Hepatic stellate cell (primary cell): ENCODE measurements at regions not wholly inside any gene's neighbourhood (a gene's known extent, or its start where the extent isn't known, plus 50 kb on each side); places are given as distances from the start of the nearest gene placed in this dataset.
"Not testable (repeated sequence)": the region's sequence is repeated elsewhere in the genome, so short reads cannot be mapped to it uniquely, and the experiment has no call there.

ENCODE experiments used
- DNase-seq: peaks from one replicate; pipeline ENCODE4 v3.0.0; 2011; ENCODE audit warnings: low spot score

- DNase-seq = no peak
Measured at GRCh38 chr12:18008642-18009041, 81.4 kb downstream of the RERGL start.

- no peak for DNase-seq
Measured at GRCh38 chr12:17999174-17999801, 90.7 kb downstream of the RERGL start.

GRCh38 chr12:17992002-17992656 lies 97.9 kb downstream of the RERGL start:
- peak; percentile 1 for DNase-seq

GRCh38 chr12:17982556-17982955 lies 107.4 kb downstream of the RERGL start:
- DNase-seq = no peak

- DNase-seq = peak; percentile 2
Measured at GRCh38 chr12:17976202-17976601, 113.8 kb downstream of the RERGL start.

- DNase-seq = no peak
Measured at GRCh38 chr12:17975763-17976162, 114.2 kb downstream of the RERGL start.

GRCh38 chr12:17975239-17975638 lies 114.8 kb downstream of the RERGL start:
- DNase-seq = no peak

- peak; percentile 2 for DNase-seq
Measured at GRCh38 chr12:17971850-17972249, 118.1 kb downstream of the RERGL start.

GRCh38 chr12:17954788-17955187 lies 135.2 kb downstream of the RERGL start:
- peak; percentile 1 for DNase-seq

- DNase-seq = no peak
Measured at GRCh38 chr12:17950898-17951297, 139.1 kb downstream of the RERGL start.

- DNase-seq = no peak
Measured at GRCh38 chr12:17949558-17950141, 140.3 kb downstream of the RERGL start.

- peak; percentile 12 for DNase-seq
Measured at GRCh38 chr12:17928708-17929366, 161.2 kb downstream of the RERGL start.

- no peak for DNase-seq
Measured at GRCh38 chr12:17918013-17918412, 172.0 kb downstream of the RERGL start.

- no peak for DNase-seq
Measured at GRCh38 chr12:17884581-17884980, 205.4 kb downstream of the RERGL start.

- DNase-seq = no peak
Measured at GRCh38 chr12:17878714-17879113, 211.3 kb downstream of the RERGL start.

- no peak for DNase-seq
Measured at GRCh38 chr12:17875230-17875629, 214.8 kb downstream of the RERGL start.

- no peak for DNase-seq
Measured at GRCh38 chr12:17866802-17867201, 223.2 kb downstream of the RERGL start.

- DNase-seq = not testable (repeated sequence)
Measured at GRCh38 chr12:17855548-17855947, 234.4 kb downstream of the RERGL start.

- no peak for DNase-seq
Measured at GRCh38 chr12:17853054-17853453, 236.9 kb downstream of the RERGL start.

GRCh38 chr12:17841496-17841895 lies 248.5 kb downstream of the RERGL start:
- no peak for DNase-seq

GRCh38 chr12:17829813-17830212 lies 260.2 kb downstream of the RERGL start:
- no peak for DNase-seq

- DNase-seq = no peak
Measured at GRCh38 chr12:17818931-17819330, 271.1 kb downstream of the RERGL start.

- no peak for DNase-seq
Measured at GRCh38 chr12:17810399-17810798, 279.6 kb downstream of the RERGL start.
